SU-DHL-6 (cell line): ENCODE measurements at regions not wholly inside any gene's neighbourhood (a gene's known extent, or its start where the extent isn't known, plus 50 kb on each side); places are given as distances from the start of the nearest gene placed in this dataset.

Source experiments
- EZH2phosphoT487 ChIP-seq: fragments of 200-600 bp; sonication (generic), shearing (Covaris generic); conservative IDR thresholded peaks from 2 replicates; pipeline ENCODE4 v1.6.1; 2018; ENCODE audit warnings: mild to moderate bottlenecking, antibody characterized with exemption, low read length, moderate library complexity, mixed read lengths
- TF ChIP-seq, protein P1 (sequence below): fragments of 200-600 bp; sonication (generic); IDR thresholded peaks from one replicate; pipeline ENCODE4 v1.5.1; 2017; ENCODE audit warnings: antibody characterized with exemption, mild to moderate bottlenecking, low read length, moderate library complexity; ENCODE audit not compliant: insufficient read depth, poor library complexity, severe bottlenecking

DNA sequence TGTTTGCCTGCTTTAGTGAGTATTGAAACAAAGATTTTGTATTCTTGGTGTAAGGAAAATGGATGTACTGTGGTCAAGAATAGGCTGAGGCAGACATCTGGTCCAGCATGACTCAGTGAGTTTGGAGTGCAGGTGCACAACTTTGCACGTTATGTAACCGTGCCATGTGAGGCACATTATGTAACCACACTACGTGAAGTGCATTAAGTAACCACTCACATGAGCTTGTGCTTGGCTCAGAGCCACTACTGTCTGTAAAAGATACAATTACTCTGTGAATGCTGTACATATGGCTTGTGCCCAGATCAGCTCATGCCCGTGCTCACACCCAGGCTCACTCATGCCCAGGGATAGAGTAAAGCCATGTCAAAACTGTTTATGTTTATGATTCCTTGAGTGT, 216.8 kb downstream of the CTH start:
- TF ChIP-seq, protein P1, sequence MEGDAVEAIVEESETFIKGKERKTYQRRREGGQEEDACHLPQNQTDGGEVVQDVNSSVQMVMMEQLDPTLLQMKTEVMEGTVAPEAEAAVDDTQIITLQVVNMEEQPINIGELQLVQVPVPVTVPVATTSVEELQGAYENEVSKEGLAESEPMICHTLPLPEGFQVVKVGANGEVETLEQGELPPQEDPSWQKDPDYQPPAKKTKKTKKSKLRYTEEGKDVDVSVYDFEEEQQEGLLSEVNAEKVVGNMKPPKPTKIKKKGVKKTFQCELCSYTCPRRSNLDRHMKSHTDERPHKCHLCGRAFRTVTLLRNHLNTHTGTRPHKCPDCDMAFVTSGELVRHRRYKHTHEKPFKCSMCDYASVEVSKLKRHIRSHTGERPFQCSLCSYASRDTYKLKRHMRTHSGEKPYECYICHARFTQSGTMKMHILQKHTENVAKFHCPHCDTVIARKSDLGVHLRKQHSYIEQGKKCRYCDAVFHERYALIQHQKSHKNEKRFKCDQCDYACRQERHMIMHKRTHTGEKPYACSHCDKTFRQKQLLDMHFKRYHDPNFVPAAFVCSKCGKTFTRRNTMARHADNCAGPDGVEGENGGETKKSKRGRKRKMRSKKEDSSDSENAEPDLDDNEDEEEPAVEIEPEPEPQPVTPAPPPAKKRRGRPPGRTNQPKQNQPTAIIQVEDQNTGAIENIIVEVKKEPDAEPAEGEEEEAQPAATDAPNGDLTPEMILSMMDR, result no peak
- TF ChIP-seq EZH2phosphoT487, result no peak
